HepG2 (cell line): ENCODE measurements at regions not wholly inside any gene's neighbourhood (a gene's known extent, or its start where the extent isn't known, plus 50 kb on each side); places are given as distances from the start of the nearest gene placed in this dataset.

Experiments used
- ATAC-seq: fragments of 200-7000 bp; cut with Tn5 transposase; 3 replicates; pipeline ENCODE4 v1.9.1; 2020; ENCODE audit warnings: mild to moderate bottlenecking, moderate library complexity
- BruUV-seq: library from RNA; stranded (reverse); fragments of 400-500 nt; replicated peaks from 2 replicates; lab custom pipeline; 2021; lab: Mats Ljungman, UMichigan
- CTCF ChIA-PET: fragments of 300-600 bp; formaldehyde crosslinking; extraction: SDS; loops from one replicate; lab custom pipeline; 2021; ENCODE audit warnings: low total read pairs, inconsistent platforms, low intra/inter-chr PET ratio; lab: Yijun Ruan, JAX
- POLR2A ChIA-PET: fragments of 350-600 bp; sonication (Branson Sonifier 250); formaldehyde crosslinking; loops from one replicate; lab custom pipeline; 2020; ENCODE audit warnings: antibody characterized with exemption, inconsistent platforms; lab: Yijun Ruan, JAX
- DNase-seq: peaks from one replicate; pipeline ENCODE4 v3.0.0-alpha.2; 2015; ENCODE audit warnings: low spot score
- FAIRE-seq: peaks from 3 replicates; lab custom pipeline; 2011; peaks lifted over from hg19 to GRCh38; lab: Jason Lieb, UNC
- H2AFZ ChIP-seq: one replicate; pipeline ENCODE4 v1.6.1; 2011; ENCODE audit warnings: low read length, inconsistent platforms
- H3K27ac ChIP-seq: fragments of 300-600 bp; 3 replicates; pipeline ENCODE4 v1.8.0; 2011; ENCODE audit warnings: mixed run types, mild to moderate bottlenecking, mixed read lengths, low read length, inconsistent platforms; ENCODE audit not compliant: insufficient read depth; ENCODE audit errors: extremely low read length
- H3K27me3 ChIP-seq, 2 experiments: fragments of 200-600 bp in 1 of 2; 2 replicates in 1 of 2; 3 replicates in 1 of 2; pipeline versions ENCODE4 v1.6.0 to v1.8.0; 2011; ENCODE audit warnings: low read length in 2 of 2, mild to moderate bottlenecking in 2 of 2, moderate library complexity in 2 of 2, inconsistent platforms in 1 of 2; ENCODE audit not compliant: insufficient read depth in 2 of 2, control insufficient read depth in 1 of 2
- H3K36me3 ChIP-seq, 2 experiments: fragments of 200-600 bp in 1 of 2; replicated peaks in 1 of 2; 2 replicates in 1 of 2; 3 replicates in 1 of 2; pipeline versions ENCODE4 v1.5.1 to v1.8.0; 2011; ENCODE audit warnings: low read length in 2 of 2, inconsistent platforms in 1 of 2; ENCODE audit not compliant: insufficient read depth in 2 of 2, control insufficient read depth in 1 of 2
- H3K4me1 ChIP-seq: 2 replicates; pipeline ENCODE4 v1.5.1; 2012; ENCODE audit warnings: low read length, inconsistent platforms; ENCODE audit not compliant: insufficient read depth
- H3K4me2 ChIP-seq: 2 replicates; pipeline ENCODE4 v1.6.0; 2011; ENCODE audit warnings: low read depth, low read length, inconsistent platforms
- H3K4me3 ChIP-seq, 3 experiments: fragments of 200-600 bp in 1 of 3; sonication (generic), shearing (Covaris generic) in 1 of 3; replicated peaks in 1 of 3; 2 replicates each; pipeline ENCODE4 v1.5.1; 2011 to 2016; ENCODE audit warnings: low read length in 3 of 3, inconsistent platforms in 2 of 3, low read depth in 2 of 3, mild to moderate bottlenecking in 2 of 3, control low read depth in 1 of 3, mixed read lengths in 1 of 3; ENCODE audit not compliant: insufficient read depth in 1 of 3
- H3K79me2 ChIP-seq: one replicate; pipeline ENCODE4 v1.6.1; 2011; ENCODE audit warnings: low read length, inconsistent platforms; ENCODE audit not compliant: insufficient read depth
- H3K9ac ChIP-seq: 2 replicates; pipeline ENCODE4 v1.6.0; 2011; ENCODE audit warnings: mild to moderate bottlenecking, low read depth, low read length, inconsistent platforms; ENCODE audit not compliant: insufficient read depth
- H3K9me3 ChIP-seq: 2 replicates; pipeline ENCODE4 v1.5.1; 2012; ENCODE audit warnings: mild to moderate bottlenecking, low read length
- H4K20me1 ChIP-seq: 2 replicates; pipeline ENCODE4 v1.6.0; 2011; ENCODE audit warnings: inconsistent platforms, mild to moderate bottlenecking, low read length, moderate library complexity; ENCODE audit not compliant: insufficient read depth
- ATF5 ChIP-seq: sonication (generic); formaldehyde crosslinking; IDR thresholded peaks from 2 replicates; pipeline ENCODE4 v1.4.0; 2020; ENCODE audit warnings: mild to moderate bottlenecking, low read depth, missing genetic modification reagents
- HMGA1 ChIP-seq: sonication (generic); formaldehyde crosslinking; conservative IDR thresholded peaks from 2 replicates; pipeline ENCODE4 v1.4.0; 2020; ENCODE audit warnings: missing genetic modification reagents
- REXO4 ChIP-seq: sonication (generic); formaldehyde crosslinking; IDR thresholded peaks from 2 replicates; pipeline ENCODE4 v1.8.0; 2022; ENCODE audit warnings: missing genetic modification reagents, mild to moderate bottlenecking, borderline replicate concordance
- ZBTB25 ChIP-seq: IDR thresholded peaks from 2 replicates; pipeline ENCODE4 v1.6.1; 2018; ENCODE audit warnings: missing genetic modification reagents
- ZNF562 ChIP-seq: sonication (generic); formaldehyde crosslinking; IDR thresholded peaks from 2 replicates; pipeline ENCODE4 v1.8.0; 2022; ENCODE audit warnings: missing genetic modification reagents, borderline replicate concordance
- ZNF572 ChIP-seq: sonication (generic); formaldehyde crosslinking; IDR thresholded peaks from 2 replicates; pipeline ENCODE4 v1.5.1; 2020; ENCODE audit warnings: mild to moderate bottlenecking, missing genetic modification reagents
- ZNF709 ChIP-seq: sonication (generic); formaldehyde crosslinking; IDR thresholded peaks from 2 replicates; pipeline ENCODE4 v1.5.0; 2020; ENCODE audit warnings: mild to moderate bottlenecking, missing genetic modification reagents
- WGBS: methylation state at CpG from one replicate; pipeline ENCODE4 v1.1.6; 2017; ENCODE audit warnings: low lambda C conversion rate; 5-methylcytosine and 5-hydroxymethylcytosine counted together
- in situ Hi-C: cut with HindIII; loops from 2 replicates; pipeline ENCODE4 v1.10.0; 2017; ENCODE audit warnings: low pct_unique_long_range_greater_than_20kb; ENCODE audit not compliant: extremely low pct_ligation_motif_present
- intact Hi-C: fragments of 100-400 bp; cut with micrococcal nuclease; formaldehyde crosslinking; loops from one replicate; pipeline ENCODE4 v1.10.0; 2022; ENCODE audit not compliant: unreplicated experiment
- TF ChIP-seq, protein P1 (sequence below): sonication (generic); formaldehyde crosslinking; IDR thresholded peaks from 2 replicates; pipeline ENCODE4 v1.4.0; 2020; ENCODE audit warnings: missing genetic modification reagents, borderline replicate concordance

GRCh38 chrX:124836786-124837185, 482.9 kb upstream of the TEX13C start:
- no peak for DNase-seq
- H3K36me3 ChIP-seq, result no peaks in the 10 kb centered on the region
- H3K27me3 ChIP-seq, result no peaks in the 10 kb centered on the region
- no peak overlapping the region for H3K4me3 ChIP-seq
- no peaks in the 10 kb centered on the region for H3K4me1 ChIP-seq
- H4K20me1 ChIP-seq, result no peaks in the 10 kb centered on the region
- ATAC-seq, result no peak
- no peak for FAIRE-seq
- no peaks in the 10 kb centered on the region for H3K79me2 ChIP-seq
- TF ChIP-seq REXO4 (no peak), ZNF562 (CRISPR knock-in tag) (no peak), ZBTB25 (no peak), ZNF572 (CRISPR knock-in tag) (no peak), HMGA1 (CRISPR knock-in tag) (no peak), ZNF709 (CRISPR knock-in tag) (no peak), ATF5 (no peak)
- TF ChIP-seq, protein P1, sequence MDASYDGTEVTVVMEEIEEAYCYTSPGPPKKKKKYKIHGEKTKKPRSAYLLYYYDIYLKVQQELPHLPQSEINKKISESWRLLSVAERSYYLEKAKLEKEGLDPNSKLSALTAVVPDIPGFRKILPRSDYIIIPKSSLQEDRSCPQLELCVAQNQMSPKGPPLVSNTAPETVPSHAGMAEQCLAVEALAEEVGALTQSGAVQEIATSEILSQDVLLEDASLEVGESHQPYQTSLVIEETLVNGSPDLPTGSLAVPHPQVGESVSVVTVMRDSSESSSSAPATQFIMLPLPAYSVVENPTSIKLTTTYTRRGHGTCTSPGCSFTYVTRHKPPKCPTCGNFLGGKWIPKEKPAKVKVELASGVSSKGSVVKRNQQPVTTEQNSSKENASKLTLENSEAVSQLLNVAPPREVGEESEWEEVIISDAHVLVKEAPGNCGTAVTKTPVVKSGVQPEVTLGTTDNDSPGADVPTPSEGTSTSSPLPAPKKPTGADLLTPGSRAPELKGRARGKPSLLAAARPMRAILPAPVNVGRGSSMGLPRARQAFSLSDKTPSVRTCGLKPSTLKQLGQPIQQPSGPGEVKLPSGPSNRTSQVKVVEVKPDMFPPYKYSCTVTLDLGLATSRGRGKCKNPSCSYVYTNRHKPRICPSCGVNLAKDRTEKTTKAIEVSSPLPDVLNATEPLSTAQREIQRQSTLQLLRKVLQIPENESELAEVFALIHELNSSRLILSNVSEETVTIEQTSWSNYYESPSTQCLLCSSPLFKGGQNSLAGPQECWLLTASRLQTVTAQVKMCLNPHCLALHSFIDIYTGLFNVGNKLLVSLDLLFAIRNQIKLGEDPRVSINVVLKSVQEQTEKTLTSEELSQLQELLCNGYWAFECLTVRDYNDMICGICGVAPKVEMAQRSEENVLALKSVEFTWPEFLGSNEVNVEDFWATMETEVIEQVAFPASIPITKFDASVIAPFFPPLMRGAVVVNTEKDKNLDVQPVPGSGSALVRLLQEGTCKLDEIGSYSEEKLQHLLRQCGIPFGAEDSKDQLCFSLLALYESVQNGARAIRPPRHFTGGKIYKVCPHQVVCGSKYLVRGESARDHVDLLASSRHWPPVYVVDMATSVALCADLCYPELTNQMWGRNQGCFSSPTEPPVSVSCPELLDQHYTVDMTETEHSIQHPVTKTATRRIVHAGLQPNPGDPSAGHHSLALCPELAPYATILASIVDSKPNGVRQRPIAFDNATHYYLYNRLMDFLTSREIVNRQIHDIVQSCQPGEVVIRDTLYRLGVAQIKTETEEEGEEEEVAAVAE, result no peak
- H3K9ac ChIP-seq, result no peak overlapping the region
- WGBS, result 13% methylated on average over 3 of the region's 3 CpGs
- in situ Hi-C loops (no loop called here), intact Hi-C loops (no loop called here)
- H2AFZ ChIP-seq, result no peak overlapping the region
- ChIA-PET CTCF (no interaction called here), POLR2A (no interaction called here)
- H3K9me3 ChIP-seq, result no peaks in the 10 kb centered on the region
- no TSS peak for BruUV-seq
- no peak overlapping the region for H3K27ac ChIP-seq
- no peak overlapping the region for H3K4me2 ChIP-seq
